Endodermal cell (in vitro differentiated cells): ENCODE measurements at regions not wholly inside any gene's neighbourhood (a gene's known extent, or its start where the extent isn't known, plus 50 kb on each side); places are given as distances from the start of the nearest gene placed in this dataset.

ENCODE experiments used
- DNase-seq: peaks from one replicate; pipeline ENCODE4 v3.0.0-alpha.2; 2017
- H3K27ac ChIP-seq: 2 replicates; pipeline ENCODE4 v1.5.1; 2013; ENCODE audit warnings: mild to moderate bottlenecking, low read depth, low read length, moderate library complexity
- H3K27me3 ChIP-seq: 2 replicates; pipeline ENCODE4 v1.6.1; 2013; ENCODE audit warnings: mild to moderate bottlenecking, low read length, moderate library complexity; ENCODE audit not compliant: insufficient read depth, control insufficient read depth, poor library complexity, severe bottlenecking
- H3K36me3 ChIP-seq: 2 replicates; pipeline ENCODE4 v1.7.0; 2013; ENCODE audit warnings: mild to moderate bottlenecking, low read length, moderate library complexity; ENCODE audit not compliant: control insufficient read depth, insufficient read depth
- H3K4me1 ChIP-seq: one replicate; pipeline ENCODE4 v1.7.0; 2013; ENCODE audit warnings: low read length; ENCODE audit not compliant: control insufficient read depth, insufficient read depth
- H3K4me3 ChIP-seq: 2 replicates; pipeline ENCODE4 v1.5.1; 2013; ENCODE audit warnings: mild to moderate bottlenecking, low read length, moderate library complexity
- H3K9ac ChIP-seq: 2 replicates; pipeline ENCODE4 v1.6.1; 2013; ENCODE audit warnings: mild to moderate bottlenecking, low read length, moderate library complexity; ENCODE audit not compliant: poor library complexity, severe bottlenecking; ENCODE audit errors: extremely low read depth
- H3K9me3 ChIP-seq: 2 replicates; pipeline ENCODE4 v1.6.1; 2013; ENCODE audit warnings: mild to moderate bottlenecking, low read length, moderate library complexity; ENCODE audit not compliant: control insufficient read depth
- H3K27ac Mint-ChIP-seq: 2 replicates; pipeline ENCODE4 v1.8.0; 2020; ENCODE audit warnings: mixed read lengths
- H3K27me3 Mint-ChIP-seq: 2 replicates; pipeline ENCODE4 v1.8.0; 2021; ENCODE audit warnings: mild to moderate bottlenecking, mixed read lengths; ENCODE audit not compliant: insufficient read depth
- H3K36me3 Mint-ChIP-seq: 2 replicates; pipeline ENCODE4 v1.8.0; 2020; ENCODE audit warnings: low read depth, mixed read lengths
- H3K4me1 Mint-ChIP-seq: 2 replicates; pipeline ENCODE4 v1.8.0; 2020; ENCODE audit warnings: mixed read lengths
- H3K4me3 Mint-ChIP-seq: 2 replicates; pipeline ENCODE4 v1.8.0; 2020; ENCODE audit warnings: mild to moderate bottlenecking, moderate library complexity, mixed read lengths
- H3K9me3 Mint-ChIP-seq: 2 replicates; pipeline ENCODE4 v1.8.0; 2020; ENCODE audit warnings: mild to moderate bottlenecking, mixed read lengths
- WGBS, 2 experiments: methylation state at CpG; one replicate each; pipeline versions ENCODE4 v1.1.5 to v1.1.7; 2013; ENCODE audit warnings: missing lambda C conversion rate in 2 of 2, mixed read lengths in 1 of 2; ENCODE audit not compliant: insufficient coverage in 1 of 2, insufficient read length in 1 of 2; 5-methylcytosine and 5-hydroxymethylcytosine counted together
- TF ChIP-seq, protein P1 (sequence below): fragments of 200-600 bp; sonication (generic); conservative IDR thresholded peaks from 2 replicates; pipeline ENCODE4 v1.5.0; 2021; ENCODE audit warnings: antibody characterized with exemption, mild to moderate bottlenecking

DNA sequence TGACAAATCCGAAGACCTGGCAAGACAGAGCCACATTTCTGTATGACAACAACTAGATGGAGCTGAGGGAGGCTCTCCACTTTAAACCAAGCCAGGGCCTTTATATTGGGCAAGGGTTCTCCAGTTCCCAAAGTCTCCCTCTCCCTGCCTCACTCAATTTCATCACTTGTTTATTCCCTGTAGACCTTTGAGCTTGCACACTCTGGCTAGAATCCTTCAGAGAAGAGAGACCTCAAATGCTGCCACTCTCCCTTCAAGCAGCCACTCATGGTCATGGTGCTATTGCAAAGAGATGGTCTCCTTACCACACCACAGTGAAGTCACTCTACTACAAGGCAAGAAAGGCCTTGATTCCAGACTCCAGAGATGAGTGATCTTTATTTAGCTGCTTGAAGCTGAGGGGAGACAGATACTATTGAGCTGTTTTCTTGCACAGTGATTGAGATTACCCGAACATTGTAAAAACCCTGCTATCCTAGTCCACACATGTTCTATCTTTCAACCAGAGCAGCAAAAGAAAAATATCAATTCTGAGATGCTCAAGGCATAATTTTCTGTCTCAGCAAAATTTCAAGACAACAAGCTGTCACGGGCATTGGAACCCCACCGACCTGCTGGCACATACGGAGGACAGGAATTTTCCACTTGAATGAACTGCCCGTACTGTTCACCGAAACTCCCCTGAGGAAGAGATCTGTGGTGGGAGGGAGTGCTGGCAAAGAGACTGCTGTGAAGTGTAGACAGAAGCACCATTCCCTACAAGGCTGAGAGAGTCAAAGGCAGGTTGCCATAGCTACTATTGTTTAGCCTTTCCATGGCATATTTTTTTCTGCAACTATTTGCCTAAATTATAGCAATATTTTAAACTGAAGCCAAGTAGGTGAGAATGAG lies 81.1 kb downstream of the CDO1 start:
- H3K27ac ChIP-seq = peak overlapping the region; percentile 22
- TF ChIP-seq, protein P1, sequence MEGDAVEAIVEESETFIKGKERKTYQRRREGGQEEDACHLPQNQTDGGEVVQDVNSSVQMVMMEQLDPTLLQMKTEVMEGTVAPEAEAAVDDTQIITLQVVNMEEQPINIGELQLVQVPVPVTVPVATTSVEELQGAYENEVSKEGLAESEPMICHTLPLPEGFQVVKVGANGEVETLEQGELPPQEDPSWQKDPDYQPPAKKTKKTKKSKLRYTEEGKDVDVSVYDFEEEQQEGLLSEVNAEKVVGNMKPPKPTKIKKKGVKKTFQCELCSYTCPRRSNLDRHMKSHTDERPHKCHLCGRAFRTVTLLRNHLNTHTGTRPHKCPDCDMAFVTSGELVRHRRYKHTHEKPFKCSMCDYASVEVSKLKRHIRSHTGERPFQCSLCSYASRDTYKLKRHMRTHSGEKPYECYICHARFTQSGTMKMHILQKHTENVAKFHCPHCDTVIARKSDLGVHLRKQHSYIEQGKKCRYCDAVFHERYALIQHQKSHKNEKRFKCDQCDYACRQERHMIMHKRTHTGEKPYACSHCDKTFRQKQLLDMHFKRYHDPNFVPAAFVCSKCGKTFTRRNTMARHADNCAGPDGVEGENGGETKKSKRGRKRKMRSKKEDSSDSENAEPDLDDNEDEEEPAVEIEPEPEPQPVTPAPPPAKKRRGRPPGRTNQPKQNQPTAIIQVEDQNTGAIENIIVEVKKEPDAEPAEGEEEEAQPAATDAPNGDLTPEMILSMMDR = no peak
- H3K27me3 Mint-ChIP-seq = no peaks in the 10 kb centered on the region
- H3K9me3 ChIP-seq = no peaks in the 10 kb centered on the region
- no peak overlapping the region for H3K4me3 ChIP-seq
- WGBS, 2 experiments = 79 to 82% methylated on average over 6 to 7 of the region's 7 CpGs
- no peaks in the 10 kb centered on the region for H3K9me3 Mint-ChIP-seq
- H3K27me3 ChIP-seq = no peaks in the 10 kb centered on the region
- peaks cover 21% of the 10 kb centered on the region for H3K4me1 Mint-ChIP-seq
- no peaks in the 10 kb centered on the region for H3K4me1 ChIP-seq
- no peak overlapping the region for H3K27ac Mint-ChIP-seq
- no peak for DNase-seq
- no peaks in the 10 kb centered on the region for H3K36me3 Mint-ChIP-seq
- H3K36me3 ChIP-seq = no peaks in the 10 kb centered on the region
- H3K4me3 Mint-ChIP-seq = no peak overlapping the region
- no peak overlapping the region for H3K9ac ChIP-seq

DNA sequence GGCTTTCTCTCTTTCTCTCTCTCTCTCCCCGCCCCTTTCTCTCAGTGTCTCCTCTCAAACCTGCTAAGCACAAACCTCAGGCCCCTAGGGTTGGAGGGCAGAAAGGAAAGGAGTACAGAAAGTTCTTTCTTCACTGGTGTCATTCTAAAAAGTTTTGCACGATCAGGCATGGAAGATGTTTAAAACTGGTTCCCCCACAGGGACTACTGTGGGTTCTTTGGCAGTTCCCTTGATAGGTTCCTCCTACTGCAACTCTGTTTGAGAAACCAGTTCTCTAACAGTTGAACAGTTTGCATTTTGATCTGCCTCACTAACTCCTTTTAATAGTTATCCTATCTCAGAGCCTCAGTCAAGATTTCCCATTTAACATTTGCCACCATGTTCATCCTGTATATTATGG lies 82.9 kb downstream of the CDO1 start:
- Mint-ChIP-seq H3K36me3 (peaks cover 1% of the 10 kb centered on the region), H3K4me1 (peaks cover 20% of the 10 kb centered on the region), H3K4me3 (no peak overlapping the region), H3K27me3 (no peaks in the 10 kb centered on the region), H3K27ac (no peak overlapping the region), H3K9me3 (peaks cover 14% of the 10 kb centered on the region)
- no peak overlapping the region for H3K27ac ChIP-seq
- no peak overlapping the region for H3K9ac ChIP-seq
- H3K4me3 ChIP-seq = no peak overlapping the region
- no peaks in the 10 kb centered on the region for H3K27me3 ChIP-seq
- H3K4me1 ChIP-seq = no peaks in the 10 kb centered on the region
- no peaks in the 10 kb centered on the region for H3K9me3 ChIP-seq
- no peaks in the 10 kb centered on the region for H3K36me3 ChIP-seq
- TF ChIP-seq, protein P1 = no peak
- 77 to 92% methylated on average over 1 to 2 of the region's 2 CpGs for WGBS, 2 experiments
- DNase-seq = no peak

DNA sequence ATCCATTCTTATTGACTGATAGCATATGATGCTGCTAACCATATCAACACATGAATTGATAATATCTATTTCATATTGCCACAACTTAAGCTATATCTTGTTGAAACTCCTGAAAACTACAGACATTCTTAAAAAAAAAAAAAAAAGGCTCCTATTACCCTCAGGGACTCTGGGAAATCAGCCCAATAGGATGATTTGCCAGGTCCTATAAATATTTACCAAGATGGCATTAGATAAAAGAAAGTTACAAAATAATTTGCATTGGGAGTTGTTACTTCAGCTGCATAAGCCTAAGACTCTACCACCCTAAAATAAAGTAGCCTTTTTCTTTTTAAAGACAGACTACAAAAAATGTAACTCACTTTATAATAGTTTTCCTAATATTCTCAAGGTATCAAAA lies 84.4 kb downstream of the CDO1 start:
- Mint-ChIP-seq H3K4me1 (peaks cover 17% of the 10 kb centered on the region), H3K27ac (no peak overlapping the region)
- no peaks in the 10 kb centered on the region for H3K9me3 ChIP-seq

More for the DNA sequence above, 84.4 kb downstream of the CDO1 start:
- Histone ChIP-seq H3K4me3 (no peak overlapping the region), H3K9ac (no peak overlapping the region), H3K36me3 (no peaks in the 10 kb centered on the region), H3K27me3 (no peaks in the 10 kb centered on the region), H3K27ac (no peak overlapping the region), H3K4me1 (no peaks in the 10 kb centered on the region)
- Mint-ChIP-seq H3K9me3 (peaks cover 14% of the 10 kb centered on the region), H3K27me3 (no peaks in the 10 kb centered on the region), H3K36me3 (peaks cover 1% of the 10 kb centered on the region), H3K4me3 (no peak overlapping the region)
- TF ChIP-seq, protein P1 = no peak
- DNase-seq = no peak
